Osteoblast (primary cell): ENCODE measurements at regions not wholly inside any gene's neighbourhood (a gene's known extent, or its start where the extent isn't known, plus 50 kb on each side); places are given as distances from the start of the nearest gene placed in this dataset.

ENCODE experiments used
- DNase-seq: peaks from one replicate; pipeline ENCODE4 v3.0.0; 2011; ENCODE audit warnings: low spot score, mixed read lengths; ENCODE audit not compliant: insufficient read length; ENCODE audit errors: missing footprints
- H2AFZ ChIP-seq: 2 replicates; pipeline ENCODE4 v1.6.0; 2011; ENCODE audit warnings: mild to moderate bottlenecking, low read length
- H3K27ac ChIP-seq: 2 replicates; pipeline ENCODE4 v1.5.1; 2011; ENCODE audit warnings: mild to moderate bottlenecking, low read depth, low read length, moderate library complexity
- H3K27me3 ChIP-seq: 2 replicates; pipeline ENCODE4 v1.6.0; 2012; ENCODE audit warnings: mild to moderate bottlenecking, control low read depth, inconsistent platforms, low read length, moderate library complexity; ENCODE audit not compliant: insufficient read depth
- H3K36me3 ChIP-seq: 2 replicates; pipeline ENCODE4 v1.5.1; 2011; ENCODE audit warnings: mild to moderate bottlenecking, low read length, control low read depth, moderate library complexity; ENCODE audit not compliant: insufficient read depth
- H3K4me1 ChIP-seq: 2 replicates; pipeline ENCODE4 v1.5.1; 2011; ENCODE audit warnings: mild to moderate bottlenecking, low read length, control low read depth, moderate library complexity; ENCODE audit not compliant: insufficient read depth
- H3K4me2 ChIP-seq: 2 replicates; pipeline ENCODE4 v1.6.0; 2011; ENCODE audit warnings: mild to moderate bottlenecking, low read length; ENCODE audit not compliant: insufficient read depth
- H3K4me3 ChIP-seq: fragments of 200-600 bp; sonication (generic); 3 replicates; pipeline ENCODE4 v1.5.1; 2012; ENCODE audit warnings: mild to moderate bottlenecking, low read length, inconsistent platforms; ENCODE audit not compliant: insufficient read depth
- H3K79me2 ChIP-seq: 2 replicates; pipeline ENCODE4 v1.6.0; 2012; ENCODE audit warnings: mild to moderate bottlenecking, low read length, control low read depth, inconsistent platforms; ENCODE audit not compliant: insufficient read depth
- H3K9me3 ChIP-seq: 2 replicates; pipeline ENCODE4 v1.5.1; 2011; ENCODE audit warnings: low read depth, low read length, control low read depth
- H4K20me1 ChIP-seq: 2 replicates; pipeline ENCODE4 v1.6.0; 2012; ENCODE audit warnings: mild to moderate bottlenecking, low read length, control low read depth; ENCODE audit not compliant: insufficient read depth
- TF ChIP-seq, protein P1 (sequence below): IDR thresholded peaks from 2 replicates; pipeline ENCODE4 v1.5.1; 2011; ENCODE audit warnings: mild to moderate bottlenecking, low read depth, low read length, moderate library complexity; ENCODE audit errors: extremely low read depth

DNA sequence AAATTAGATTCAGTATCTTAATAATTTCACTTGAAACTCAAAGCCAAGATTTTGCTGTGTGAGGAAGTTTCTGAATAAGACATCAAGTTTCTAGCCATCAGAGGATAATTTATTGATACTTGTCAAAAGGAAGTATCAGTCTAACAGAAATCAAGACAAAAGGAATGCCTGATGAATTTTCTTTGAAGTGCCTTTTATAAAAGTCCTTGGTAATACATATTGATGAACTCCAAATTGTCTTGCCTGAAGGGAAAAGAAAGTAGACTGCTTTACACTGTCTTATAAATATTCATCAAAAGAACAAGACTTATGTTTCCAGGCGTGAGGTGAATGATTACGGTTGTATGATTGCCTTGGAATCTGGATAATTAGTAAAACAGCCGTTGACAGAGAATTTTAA, 986.0 kb upstream of the MAP3K7 start:
- TF ChIP-seq, protein P1, sequence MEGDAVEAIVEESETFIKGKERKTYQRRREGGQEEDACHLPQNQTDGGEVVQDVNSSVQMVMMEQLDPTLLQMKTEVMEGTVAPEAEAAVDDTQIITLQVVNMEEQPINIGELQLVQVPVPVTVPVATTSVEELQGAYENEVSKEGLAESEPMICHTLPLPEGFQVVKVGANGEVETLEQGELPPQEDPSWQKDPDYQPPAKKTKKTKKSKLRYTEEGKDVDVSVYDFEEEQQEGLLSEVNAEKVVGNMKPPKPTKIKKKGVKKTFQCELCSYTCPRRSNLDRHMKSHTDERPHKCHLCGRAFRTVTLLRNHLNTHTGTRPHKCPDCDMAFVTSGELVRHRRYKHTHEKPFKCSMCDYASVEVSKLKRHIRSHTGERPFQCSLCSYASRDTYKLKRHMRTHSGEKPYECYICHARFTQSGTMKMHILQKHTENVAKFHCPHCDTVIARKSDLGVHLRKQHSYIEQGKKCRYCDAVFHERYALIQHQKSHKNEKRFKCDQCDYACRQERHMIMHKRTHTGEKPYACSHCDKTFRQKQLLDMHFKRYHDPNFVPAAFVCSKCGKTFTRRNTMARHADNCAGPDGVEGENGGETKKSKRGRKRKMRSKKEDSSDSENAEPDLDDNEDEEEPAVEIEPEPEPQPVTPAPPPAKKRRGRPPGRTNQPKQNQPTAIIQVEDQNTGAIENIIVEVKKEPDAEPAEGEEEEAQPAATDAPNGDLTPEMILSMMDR: no peak
- Histone ChIP-seq H3K4me2 (no peak overlapping the region), H3K4me3 (no peak overlapping the region), H2AFZ (no peak overlapping the region), H3K4me1 (no peaks in the 10 kb centered on the region), H3K36me3 (no peaks in the 10 kb centered on the region), H4K20me1 (no peaks in the 10 kb centered on the region), H3K79me2 (no peaks in the 10 kb centered on the region), H3K9me3 (no peaks in the 10 kb centered on the region), H3K27me3 (no peaks in the 10 kb centered on the region), H3K27ac (no peak overlapping the region)
- DNase-seq: no peak

DNA sequence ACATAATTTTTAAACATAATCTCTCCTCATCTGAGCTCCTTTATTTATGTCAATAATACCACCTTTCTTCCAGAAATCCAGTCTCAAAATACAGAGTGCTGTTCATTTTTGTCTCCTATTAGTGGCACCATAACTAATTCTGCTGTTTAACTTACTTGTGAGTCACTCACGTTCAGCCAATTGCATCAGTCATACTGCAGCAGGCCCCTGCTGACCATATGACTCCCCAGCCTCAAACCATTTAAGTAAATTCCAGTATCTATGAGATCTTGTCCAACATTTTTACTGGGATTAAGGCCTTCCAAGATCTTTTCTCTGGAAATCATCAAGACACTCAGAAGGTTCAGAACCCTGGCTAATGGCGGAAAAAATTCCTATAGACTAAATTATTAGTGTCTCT, 982.2 kb upstream of the MAP3K7 start:
- Histone ChIP-seq H3K9me3 (no peaks in the 10 kb centered on the region), H3K4me3 (no peak overlapping the region), H3K27me3 (no peaks in the 10 kb centered on the region), H3K27ac (no peak overlapping the region), H3K4me1 (no peaks in the 10 kb centered on the region), H3K79me2 (no peaks in the 10 kb centered on the region), H3K36me3 (no peaks in the 10 kb centered on the region), H3K4me2 (no peak overlapping the region), H2AFZ (no peak overlapping the region), H4K20me1 (no peaks in the 10 kb centered on the region)
- no peak for DNase-seq
- TF ChIP-seq, protein P1: no peak

DNA sequence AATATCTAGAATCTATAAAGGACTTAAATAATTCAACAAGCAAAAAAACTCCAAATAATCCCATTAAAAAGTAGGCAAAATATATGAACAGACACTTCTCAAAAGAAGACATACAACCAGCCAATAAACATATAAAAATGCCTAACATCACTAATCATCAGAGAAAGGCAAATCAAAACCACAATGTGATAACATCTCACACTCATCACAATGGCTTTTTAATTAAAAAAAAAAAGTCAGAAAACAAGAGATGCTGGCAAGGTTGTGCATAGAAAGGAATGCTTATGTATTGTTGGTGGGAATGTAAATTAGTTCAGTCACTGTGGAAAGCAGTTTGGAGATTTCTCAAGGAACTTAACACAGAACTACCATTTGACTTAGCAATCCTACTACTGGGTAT, 979.6 kb upstream of the MAP3K7 start:
- Histone ChIP-seq H2AFZ (no peak overlapping the region), H3K27me3 (no peaks in the 10 kb centered on the region), H3K4me2 (no peak overlapping the region), H3K27ac (no peak overlapping the region), H3K36me3 (no peaks in the 10 kb centered on the region), H4K20me1 (no peaks in the 10 kb centered on the region), H3K4me1 (no peaks in the 10 kb centered on the region), H3K9me3 (no peaks in the 10 kb centered on the region), H3K79me2 (no peaks in the 10 kb centered on the region), H3K4me3 (no peak overlapping the region)
- TF ChIP-seq, protein P1: no peak
- no peak for DNase-seq

DNA sequence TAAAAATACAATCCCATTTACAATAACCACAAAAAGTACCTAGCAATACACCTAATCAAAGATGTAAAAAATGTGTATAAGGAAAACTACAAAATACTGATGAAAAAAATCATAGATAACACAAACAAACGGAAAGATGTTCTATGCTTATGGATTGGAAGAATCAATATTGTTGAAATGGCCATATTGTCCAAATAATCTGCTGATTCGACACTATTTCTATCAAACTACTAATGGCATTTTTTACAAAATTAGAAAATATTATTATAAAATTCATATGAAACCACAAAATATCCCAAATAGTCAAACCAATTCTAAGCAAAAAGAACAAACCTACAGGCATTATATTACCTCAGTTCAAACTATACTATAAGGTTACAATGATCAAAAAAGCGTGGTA, 978.3 kb upstream of the MAP3K7 start:
- H3K36me3 ChIP-seq: no peaks in the 10 kb centered on the region
- H3K27me3 ChIP-seq: no peaks in the 10 kb centered on the region
- no peak overlapping the region for H3K4me2 ChIP-seq
- H4K20me1 ChIP-seq: no peaks in the 10 kb centered on the region
- no peaks in the 10 kb centered on the region for H3K4me1 ChIP-seq
- no peak overlapping the region for H3K27ac ChIP-seq
- DNase-seq: no peak
- no peak overlapping the region for H3K4me3 ChIP-seq
- no peak overlapping the region for H2AFZ ChIP-seq
- H3K79me2 ChIP-seq: no peaks in the 10 kb centered on the region
- TF ChIP-seq, protein P1: no peak
- H3K9me3 ChIP-seq: no peaks in the 10 kb centered on the region
